WTC11 (cell line): ENCODE measurements at regions not wholly inside any gene's neighbourhood (a gene's known extent, or its start where the extent isn't known, plus 50 kb on each side); places are given as distances from the start of the nearest gene placed in this dataset.

ENCODE experiments used
- ATAC-seq: fragments of 200-7000 bp; cut with Tn5 transposase; 2 replicates; pipeline ENCODE4 v1.10.0; 2021; ENCODE audit warnings: mild to moderate bottlenecking, moderate library complexity
- CTCF ChIA-PET: fragments of 300-600 bp; sonication (Branson Sonifier 250); formaldehyde crosslinking; loops from one replicate; lab custom pipeline; 2021; ENCODE audit warnings: antibody characterized with exemption; lab: Charles Lee
- POLR2A ChIA-PET: fragments of 350-600 bp; sonication (Branson Sonifier 250); formaldehyde crosslinking; loops from one replicate; lab custom pipeline; 2021; ENCODE audit warnings: antibody characterized with exemption; lab: Charles Lee
- DNase-seq: peaks from one replicate; pipeline ENCODE4 v3.0.0; 2021; ENCODE audit warnings: low spot score
- H3K27ac Mint-ChIP-seq: 2 replicates; pipeline ENCODE4 v1.8.0; 2021; ENCODE audit warnings: mixed read lengths
- H3K27me3 Mint-ChIP-seq: 2 replicates; pipeline ENCODE4 v1.8.0; 2021; ENCODE audit warnings: low read depth, mild to moderate bottlenecking, moderate library complexity, mixed read lengths
- H3K36me3 Mint-ChIP-seq: 2 replicates; pipeline ENCODE4 v1.8.0; 2021; ENCODE audit warnings: mixed read lengths
- H3K4me1 Mint-ChIP-seq: 2 replicates; pipeline ENCODE4 v1.8.0; 2022; ENCODE audit warnings: mixed read lengths
- H3K4me3 Mint-ChIP-seq: 2 replicates; pipeline ENCODE4 v1.8.0; 2021; ENCODE audit warnings: mild to moderate bottlenecking, moderate library complexity, mixed read lengths
- H3K9me3 Mint-ChIP-seq: 2 replicates; pipeline ENCODE4 v1.8.0; 2021; ENCODE audit warnings: mixed read lengths
- ATF1 ChIP-seq: sonication (generic); formaldehyde crosslinking; IDR thresholded peaks from 2 replicates; pipeline ENCODE4 v1.8.1; 2023; ENCODE audit warnings: mild to moderate bottlenecking, moderate library complexity, missing genetic modification reagents
- EMX1 ChIP-seq: fragments of 250-450 bp; sonication (Bioruptor Pico); IDR thresholded peaks from 2 replicates; pipeline ENCODE4 v1.8.0; 2021; ENCODE audit warnings: mild to moderate bottlenecking
- GABPB1 ChIP-seq: sonication (generic); formaldehyde crosslinking; IDR thresholded peaks from 2 replicates; pipeline ENCODE4 v1.8.1; 2023; ENCODE audit warnings: mild to moderate bottlenecking, missing genetic modification reagents
- GRHL2 ChIP-seq: fragments of 250-450 bp; sonication (Bioruptor Pico); IDR thresholded peaks from 2 replicates; pipeline ENCODE4 v1.8.0; 2022; ENCODE audit warnings: mild to moderate bottlenecking, moderate library complexity; ENCODE audit not compliant: insufficient replicate concordance, severe bottlenecking
- GTF2I ChIP-seq: fragments of 250-450 bp; sonication (Bioruptor Pico); conservative IDR thresholded peaks from 2 replicates; pipeline ENCODE4 v1.4.0; 2021; ENCODE audit warnings: mild to moderate bottlenecking
- HMGA2 ChIP-seq: fragments of 250-450 bp; sonication (Bioruptor Pico); IDR thresholded peaks from 2 replicates; pipeline ENCODE4 v1.4.0; 2021; ENCODE audit warnings: mild to moderate bottlenecking, moderate library complexity
- MXD4 ChIP-seq: fragments of 250-450 bp; sonication (Bioruptor Pico); IDR thresholded peaks from 2 replicates; pipeline ENCODE4 v1.8.0; 2021; ENCODE audit warnings: mild to moderate bottlenecking, moderate library complexity, borderline replicate concordance
- NFATC4 ChIP-seq: fragments of 250-450 bp; sonication (Bioruptor Pico); IDR thresholded peaks from 2 replicates; pipeline ENCODE4 v1.9.0; 2021; ENCODE audit warnings: mild to moderate bottlenecking
- NFYB ChIP-seq: sonication (generic); formaldehyde crosslinking; conservative IDR thresholded peaks from 2 replicates; pipeline ENCODE4 v1.8.0; 2022; ENCODE audit warnings: low read depth, missing genetic modification reagents
- TP53 ChIP-seq: sonication (generic); formaldehyde crosslinking; IDR thresholded peaks from 2 replicates; pipeline ENCODE4 v1.8.1; 2023; ENCODE audit warnings: mild to moderate bottlenecking, missing genetic modification reagents
- ZNF317 ChIP-seq: sonication (generic); formaldehyde crosslinking; IDR thresholded peaks from 2 replicates; pipeline ENCODE4 v1.8.1; 2023; ENCODE audit warnings: low read depth, mild to moderate bottlenecking, moderate library complexity, missing genetic modification reagents, borderline replicate concordance
- ZNF671 ChIP-seq: fragments of 250-450 bp; sonication (Bioruptor Pico); IDR thresholded peaks from 2 replicates; pipeline ENCODE4 v1.8.0; 2021; ENCODE audit warnings: mild to moderate bottlenecking
- TF ChIP-seq, protein P1 (sequence below): sonication (generic); formaldehyde crosslinking; IDR thresholded peaks from 2 replicates; pipeline ENCODE4 v1.8.0; 2022; ENCODE audit warnings: mild to moderate bottlenecking, missing genetic modification reagents
- TF ChIP-seq, protein P2 (sequence below): sonication (generic); formaldehyde crosslinking; conservative IDR thresholded peaks from 2 replicates; pipeline ENCODE4 v1.8.1; 2023; ENCODE audit warnings: mild to moderate bottlenecking, low read depth, missing genetic modification reagents, moderate library complexity
- TF ChIP-seq, protein P3 (sequence below): sonication (generic); formaldehyde crosslinking; IDR thresholded peaks from 2 replicates; pipeline ENCODE4 v1.8.1; 2023; ENCODE audit warnings: mild to moderate bottlenecking, missing genetic modification reagents, moderate library complexity
- TF ChIP-seq, protein P4 (sequence below): fragments of 250-450 bp; sonication (Bioruptor Pico); IDR thresholded peaks from 2 replicates; pipeline ENCODE4 v1.8.0; 2021; ENCODE audit warnings: mild to moderate bottlenecking
- TF ChIP-seq, protein P5 (sequence below): sonication (generic); formaldehyde crosslinking; IDR thresholded peaks from 2 replicates; pipeline ENCODE4 v1.8.1; 2023; ENCODE audit warnings: mild to moderate bottlenecking, missing genetic modification reagents, moderate library complexity

DNA sequence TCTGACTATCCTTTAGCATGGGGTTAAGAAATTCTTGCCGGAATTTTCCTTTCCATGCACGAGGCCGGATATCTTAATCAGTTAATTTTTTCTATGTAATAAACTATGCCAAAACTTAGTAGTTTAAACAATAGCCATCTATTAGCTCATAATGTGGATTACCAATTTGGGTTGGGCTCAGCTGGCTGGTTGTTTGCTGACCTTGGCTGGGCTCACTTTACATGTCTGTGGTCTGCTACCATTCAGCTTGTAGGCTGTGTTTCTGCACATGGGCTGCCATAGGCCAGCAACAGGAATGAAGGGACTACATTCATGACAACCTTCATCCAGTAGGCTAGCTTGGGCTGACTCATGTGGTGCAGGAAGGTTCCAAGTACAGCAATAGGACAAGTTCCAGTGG, 56.0 kb upstream of the NTPCR start:
- ChIA-PET CTCF (no interaction called here), POLR2A (no interaction called here)
- DNase-seq (no peak), ATAC-seq (no peak)
- Mint-ChIP-seq H3K4me3 (no peak overlapping the region), H3K27me3 (peaks cover 3% of the 10 kb centered on the region), H3K9me3 (peaks cover 36% of the 10 kb centered on the region), H3K36me3 (peaks cover 16% of the 10 kb centered on the region), H3K27ac (no peak overlapping the region), H3K4me1 (peaks cover 28% of the 10 kb centered on the region)
- TF ChIP-seq MXD4 (CRISPR knock-in tag) (no peak), GTF2I (CRISPR knock-in tag) (no peak), GABPB1 (CRISPR knock-in tag) (no peak), ATF1 (CRISPR knock-in tag) (no peak), GRHL2 (no peak), TP53 (no peak), NFATC4 (CRISPR knock-in tag) (no peak)

DNA sequence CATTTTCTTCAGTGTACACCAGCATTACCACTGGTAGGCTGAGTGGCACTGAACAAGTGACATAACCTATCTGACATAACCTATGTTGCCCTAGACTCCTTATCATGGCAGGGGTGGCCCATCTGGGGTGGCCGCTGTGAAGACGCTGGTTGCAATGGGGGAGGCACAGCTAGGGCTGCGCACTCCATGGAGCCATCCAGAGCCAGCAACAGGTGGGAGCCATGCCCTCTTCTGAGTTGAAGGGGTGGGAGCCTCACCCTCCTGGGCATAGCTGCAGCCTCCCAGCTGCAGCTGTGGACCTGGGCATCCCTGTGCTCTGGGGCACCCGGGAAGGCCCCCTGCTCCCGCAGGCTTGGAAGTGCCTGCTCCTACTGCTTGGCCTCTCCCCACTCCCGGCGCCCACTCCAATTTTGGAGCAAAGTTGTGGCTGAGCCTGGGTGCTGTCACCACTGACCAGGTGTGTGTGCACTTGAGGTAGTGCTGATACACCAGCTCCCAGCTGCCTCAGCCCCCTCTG, 52.4 kb upstream of the NTPCR start:
- ChIA-PET POLR2A (no interaction called here), CTCF (interaction anchor here (2.0 kb wide), 1 partner anchor 18 kb away, joined by 7 read pairs; no protein-coding TSS in a partner anchor)
- Mint-ChIP-seq H3K36me3 (peaks cover 10% of the 10 kb centered on the region), H3K9me3 (peaks cover 25% of the 10 kb centered on the region), H3K27ac (no peak overlapping the region), H3K4me1 (peaks cover 43% of the 10 kb centered on the region), H3K27me3 (peaks cover 14% of the 10 kb centered on the region), H3K4me3 (no peak overlapping the region)
- no peak for ATAC-seq
- no peak for TF ChIP-seq ZNF317 (CRISPR knock-in tag)
- DNase-seq: no peak

DNA sequence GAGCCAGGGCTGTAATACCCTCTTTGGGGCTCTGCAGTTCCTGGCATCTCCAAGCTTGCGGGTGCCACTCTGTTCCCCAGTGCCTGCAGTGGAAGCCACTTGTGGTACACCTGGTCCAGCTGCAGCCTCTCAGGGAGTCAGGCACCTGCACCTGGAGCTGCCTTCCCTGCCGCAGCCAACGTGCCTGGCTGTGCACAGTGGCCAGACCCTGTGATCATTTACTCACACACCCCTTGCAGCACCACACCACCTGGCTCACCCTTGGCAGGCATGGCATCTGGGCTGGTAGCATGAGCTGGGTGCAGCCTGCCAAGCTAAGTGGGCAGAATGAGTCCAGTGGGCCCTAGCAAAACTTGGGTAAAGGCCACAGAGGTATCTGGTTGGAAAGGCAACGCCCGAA, 51.1 kb upstream of the NTPCR start:
- CTCF ChIA-PET: interaction anchor here (0.9 to 1.4 kb wide), 3 partner anchors 15 to 21 kb away, joined by 3 to 11 read pairs (median 6); no protein-coding TSS in a partner anchor
- DNase-seq (no peak), ATAC-seq (no peak)
- TF ChIP-seq NFYB (CRISPR knock-in tag): no peak
- Mint-ChIP-seq H3K27me3 (peaks cover 14% of the 10 kb centered on the region), H3K27ac (no peak overlapping the region), H3K36me3 (peaks cover 4% of the 10 kb centered on the region; the same call in 1 of the 2 replicates), H3K9me3 (peaks cover 16% of the 10 kb centered on the region), H3K4me3 (no peak overlapping the region), H3K4me1 (peaks cover 43% of the 10 kb centered on the region)
- POLR2A ChIA-PET: no interaction called here

DNA sequence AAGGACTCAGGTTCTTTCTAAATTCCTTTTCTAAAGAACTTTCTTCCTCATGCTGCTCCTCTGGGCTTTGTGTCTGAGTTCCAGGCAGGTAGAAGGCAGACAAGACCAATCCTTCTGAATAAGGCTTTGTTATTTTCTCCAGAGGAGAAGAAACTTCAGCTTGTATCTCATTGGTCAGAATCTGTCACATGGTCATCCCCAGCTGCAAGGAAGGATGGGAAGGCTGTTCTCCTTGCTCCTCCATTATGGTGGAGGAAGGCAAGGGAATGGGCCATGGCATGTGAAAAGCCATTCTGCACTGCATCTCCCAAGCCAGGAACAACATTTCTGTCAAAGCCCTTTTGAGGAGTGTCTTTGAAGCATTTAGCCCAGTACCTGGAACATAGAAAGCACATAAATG, 50.6 kb upstream of the NTPCR start:
- Mint-ChIP-seq H3K9me3 (peaks cover 11% of the 10 kb centered on the region), H3K36me3 (peaks cover 2% of the 10 kb centered on the region; the same call in 1 of the 2 replicates), H3K27me3 (peaks cover 14% of the 10 kb centered on the region), H3K4me3 (no peak overlapping the region), H3K27ac (no peak overlapping the region), H3K4me1 (peaks cover 43% of the 10 kb centered on the region)
- CTCF ChIA-PET: interaction anchor here (0.6 to 1.4 kb wide), 3 partner anchors 20 to 262 kb away, joined by 4 to 11 read pairs (median 6); no protein-coding TSS in a partner anchor
- DNase-seq (no peak), ATAC-seq (no peak)
- POLR2A ChIA-PET: no interaction called here
- TF ChIP-seq EMX1 (no peak), HMGA2 (CRISPR knock-in tag) (no peak), ZNF671 (CRISPR knock-in tag) (no peak)
- TF ChIP-seq, protein P1, sequence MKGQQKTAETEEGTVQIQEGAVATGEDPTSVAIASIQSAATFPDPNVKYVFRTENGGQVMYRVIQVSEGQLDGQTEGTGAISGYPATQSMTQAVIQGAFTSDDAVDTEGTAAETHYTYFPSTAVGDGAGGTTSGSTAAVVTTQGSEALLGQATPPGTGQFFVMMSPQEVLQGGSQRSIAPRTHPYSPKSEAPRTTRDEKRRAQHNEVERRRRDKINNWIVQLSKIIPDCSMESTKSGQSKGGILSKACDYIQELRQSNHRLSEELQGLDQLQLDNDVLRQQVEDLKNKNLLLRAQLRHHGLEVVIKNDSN (CRISPR knock-in tag): peak; percentile 40; the same call in 1 of the 2 replicates
- TF ChIP-seq, protein P2, sequence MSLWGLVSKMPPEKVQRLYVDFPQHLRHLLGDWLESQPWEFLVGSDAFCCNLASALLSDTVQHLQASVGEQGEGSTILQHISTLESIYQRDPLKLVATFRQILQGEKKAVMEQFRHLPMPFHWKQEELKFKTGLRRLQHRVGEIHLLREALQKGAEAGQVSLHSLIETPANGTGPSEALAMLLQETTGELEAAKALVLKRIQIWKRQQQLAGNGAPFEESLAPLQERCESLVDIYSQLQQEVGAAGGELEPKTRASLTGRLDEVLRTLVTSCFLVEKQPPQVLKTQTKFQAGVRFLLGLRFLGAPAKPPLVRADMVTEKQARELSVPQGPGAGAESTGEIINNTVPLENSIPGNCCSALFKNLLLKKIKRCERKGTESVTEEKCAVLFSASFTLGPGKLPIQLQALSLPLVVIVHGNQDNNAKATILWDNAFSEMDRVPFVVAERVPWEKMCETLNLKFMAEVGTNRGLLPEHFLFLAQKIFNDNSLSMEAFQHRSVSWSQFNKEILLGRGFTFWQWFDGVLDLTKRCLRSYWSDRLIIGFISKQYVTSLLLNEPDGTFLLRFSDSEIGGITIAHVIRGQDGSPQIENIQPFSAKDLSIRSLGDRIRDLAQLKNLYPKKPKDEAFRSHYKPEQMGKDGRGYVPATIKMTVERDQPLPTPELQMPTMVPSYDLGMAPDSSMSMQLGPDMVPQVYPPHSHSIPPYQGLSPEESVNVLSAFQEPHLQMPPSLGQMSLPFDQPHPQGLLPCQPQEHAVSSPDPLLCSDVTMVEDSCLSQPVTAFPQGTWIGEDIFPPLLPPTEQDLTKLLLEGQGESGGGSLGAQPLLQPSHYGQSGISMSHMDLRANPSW: no peak
- TF ChIP-seq, protein P3, sequence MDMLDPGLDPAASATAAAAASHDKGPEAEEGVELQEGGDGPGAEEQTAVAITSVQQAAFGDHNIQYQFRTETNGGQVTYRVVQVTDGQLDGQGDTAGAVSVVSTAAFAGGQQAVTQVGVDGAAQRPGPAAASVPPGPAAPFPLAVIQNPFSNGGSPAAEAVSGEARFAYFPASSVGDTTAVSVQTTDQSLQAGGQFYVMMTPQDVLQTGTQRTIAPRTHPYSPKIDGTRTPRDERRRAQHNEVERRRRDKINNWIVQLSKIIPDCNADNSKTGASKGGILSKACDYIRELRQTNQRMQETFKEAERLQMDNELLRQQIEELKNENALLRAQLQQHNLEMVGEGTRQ (CRISPR knock-in tag): peak; percentile 66
- TF ChIP-seq, protein P4, sequence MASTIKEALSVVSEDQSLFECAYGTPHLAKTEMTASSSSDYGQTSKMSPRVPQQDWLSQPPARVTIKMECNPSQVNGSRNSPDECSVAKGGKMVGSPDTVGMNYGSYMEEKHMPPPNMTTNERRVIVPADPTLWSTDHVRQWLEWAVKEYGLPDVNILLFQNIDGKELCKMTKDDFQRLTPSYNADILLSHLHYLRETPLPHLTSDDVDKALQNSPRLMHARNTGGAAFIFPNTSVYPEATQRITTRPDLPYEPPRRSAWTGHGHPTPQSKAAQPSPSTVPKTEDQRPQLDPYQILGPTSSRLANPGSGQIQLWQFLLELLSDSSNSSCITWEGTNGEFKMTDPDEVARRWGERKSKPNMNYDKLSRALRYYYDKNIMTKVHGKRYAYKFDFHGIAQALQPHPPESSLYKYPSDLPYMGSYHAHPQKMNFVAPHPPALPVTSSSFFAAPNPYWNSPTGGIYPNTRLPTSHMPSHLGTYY (CRISPR knock-in tag): no peak
- TF ChIP-seq, protein P5, sequence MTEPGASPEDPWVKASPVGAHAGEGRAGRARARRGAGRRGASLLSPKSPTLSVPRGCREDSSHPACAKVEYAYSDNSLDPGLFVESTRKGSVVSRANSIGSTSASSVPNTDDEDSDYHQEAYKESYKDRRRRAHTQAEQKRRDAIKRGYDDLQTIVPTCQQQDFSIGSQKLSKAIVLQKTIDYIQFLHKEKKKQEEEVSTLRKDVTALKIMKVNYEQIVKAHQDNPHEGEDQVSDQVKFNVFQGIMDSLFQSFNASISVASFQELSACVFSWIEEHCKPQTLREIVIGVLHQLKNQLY (CRISPR knock-in tag): no peak
